K562 (cell line): ENCODE measurements at regions not wholly inside any gene's neighbourhood (a gene's known extent, or its start where the extent isn't known, plus 50 kb on each side); places are given as distances from the start of the nearest gene placed in this dataset.

Experiments
- ATAC-seq: fragments of 200-7000 bp; cut with Tn5 transposase; 3 replicates; pipeline ENCODE4 v1.9.1; 2020; ENCODE audit warnings: moderate library complexity
- BruUV-seq: library from RNA; stranded (reverse); fragments of 400-500 nt; replicated peaks from 2 replicates; lab custom pipeline; 2021; lab: Mats Ljungman, UMichigan
- CTCF ChIA-PET: fragments of 300-600 bp; formaldehyde crosslinking; extraction: SDS; loops from one replicate; lab custom pipeline; 2021; ENCODE audit warnings: low intra/inter-chr PET ratio; lab: Yijun Ruan, JAX
- POLR2A ChIA-PET: fragments of 300-600, 350-650 bp; sonication (Branson Sonifier 250); formaldehyde crosslinking; extraction: SDS; loops from one replicate; lab custom pipeline; 2021; ENCODE audit warnings: antibody characterized with exemption, inconsistent platforms; lab: Yijun Ruan, JAX
- DNase-seq, 4 experiments: peaks; one replicate each; pipeline versions ENCODE4 v3.0.0 to v3.0.0-alpha.2; 2011 to 2018; ENCODE audit warnings: low spot score in 3 of 4, mixed read lengths in 3 of 4; ENCODE audit errors: extremely low read depth in 1 of 4
- FAIRE-seq: peaks from 2 replicates; lab custom pipeline; 2011; peaks lifted over from hg19 to GRCh38; lab: Jason Lieb, UNC
- H2AFZ ChIP-seq: 2 replicates; pipeline ENCODE4 v1.6.0; 2011; ENCODE audit warnings: low read depth, low read length, control low read depth, inconsistent platforms
- H3K27ac ChIP-seq: fragments of 200-600 bp; 3 replicates; pipeline ENCODE4 v1.8.0; 2011; ENCODE audit warnings: low read depth, mild to moderate bottlenecking, control low read depth, inconsistent platforms, low read length, moderate library complexity, mixed read lengths; ENCODE audit errors: extremely low read depth
- H3K27me3 ChIP-seq, 2 experiments: fragments of 300-600 bp in 1 of 2; 2 replicates in 1 of 2; 3 replicates in 1 of 2; pipeline versions ENCODE4 v1.6.0 to v1.8.0; 2011; ENCODE audit warnings: inconsistent platforms in 2 of 2, low read length in 2 of 2, mild to moderate bottlenecking in 1 of 2, mixed read lengths in 1 of 2, moderate library complexity in 1 of 2; ENCODE audit not compliant: control insufficient read depth in 2 of 2, insufficient read depth in 2 of 2
- H3K36me3 ChIP-seq: fragments of 300-600 bp; 3 replicates; pipeline ENCODE4 v1.8.0; 2011; ENCODE audit warnings: mild to moderate bottlenecking, low read length, inconsistent platforms; ENCODE audit not compliant: control insufficient read depth, insufficient read depth
- H3K4me1 ChIP-seq, 2 experiments: fragments of 200-600 bp in 1 of 2; replicated peaks in 1 of 2; 2 replicates in 1 of 2; 3 replicates in 1 of 2; pipeline versions ENCODE4 v1.5.1 to v1.8.0; 2011; ENCODE audit warnings: inconsistent platforms in 2 of 2, low read length in 2 of 2, mild to moderate bottlenecking in 1 of 2, mixed read lengths in 1 of 2, moderate library complexity in 1 of 2; ENCODE audit not compliant: control insufficient read depth in 2 of 2, insufficient read depth in 2 of 2
- H3K4me2 ChIP-seq: 2 replicates; pipeline ENCODE4 v1.6.1; 2011; ENCODE audit warnings: low read length, control low read depth, inconsistent platforms, mixed read lengths; ENCODE audit not compliant: insufficient read depth
- H3K4me3 ChIP-seq: fragments of 200-600 bp; sonication (generic), shearing (Covaris generic); 2 replicates; pipeline ENCODE4 v1.5.1; 2016; ENCODE audit warnings: control low read depth, inconsistent platforms
- H3K79me2 ChIP-seq: fragments of 200-600 bp; 3 replicates; pipeline ENCODE4 v1.8.0; 2011; ENCODE audit warnings: low read length, inconsistent platforms; ENCODE audit not compliant: control insufficient read depth, insufficient read depth
- H3K9ac ChIP-seq, 2 experiments: 2 replicates each; pipeline versions ENCODE4 v1.6.0 to v1.6.1; 2011; ENCODE audit warnings: low read depth in 2 of 2, low read length in 2 of 2, control low read depth in 1 of 2, inconsistent platforms in 1 of 2, mild to moderate bottlenecking in 1 of 2, mixed read lengths in 1 of 2; ENCODE audit not compliant: insufficient read depth in 1 of 2
- H3K9me1 ChIP-seq: one replicate; pipeline ENCODE4 v1.6.0; 2011; ENCODE audit warnings: inconsistent platforms, mild to moderate bottlenecking, low read length, moderate library complexity; ENCODE audit not compliant: control insufficient read depth, insufficient read depth
- H3K9me3 ChIP-seq: replicated peaks from 2 replicates; pipeline ENCODE4 v1.5.1; 2011; ENCODE audit warnings: low read depth, low read length, inconsistent platforms; ENCODE audit not compliant: control insufficient read depth, insufficient read depth
- H4K20me1 ChIP-seq: replicated peaks from 2 replicates; pipeline ENCODE4 v1.6.1; 2011; ENCODE audit warnings: low read length, inconsistent platforms, mixed read lengths; ENCODE audit not compliant: control insufficient read depth, insufficient read depth
- CBFA2T3 ChIP-seq: fragments of 450-650 bp; IDR thresholded peaks from 2 replicates; pipeline ENCODE4 v1.6.1; 2017
- ETS2 ChIP-seq: IDR thresholded peaks from 2 replicates; pipeline ENCODE4 v1.6.1; 2016; ENCODE audit warnings: borderline replicate concordance, missing genetic modification characterization, mild to moderate bottlenecking, moderate library complexity, missing compliant biosample characterization; ENCODE audit not compliant: poor library complexity, severe bottlenecking
- SMARCB1 ChIP-seq: IDR thresholded peaks from 2 replicates; pipeline ENCODE4 v1.6.1; 2011; ENCODE audit warnings: improper control_type of control experiment, low read depth; ENCODE audit not compliant: insufficient read length
- SP1 ChIP-seq: sonication (generic); formaldehyde crosslinking; IDR thresholded peaks from 2 replicates; pipeline ENCODE4 v1.8.1; 2022; ENCODE audit warnings: mild to moderate bottlenecking, missing genetic modification reagents
- TRIM28 ChIP-seq: fragments of 450-650 bp; IDR thresholded peaks from 2 replicates; pipeline ENCODE4 v1.6.1; 2017
- ZFPM2 ChIP-seq: fragments of 250-450 bp; sonication (Bioruptor Pico); IDR thresholded peaks from 2 replicates; pipeline ENCODE4 v1.5.1; 2022; ENCODE audit warnings: mild to moderate bottlenecking
- ZNF124 ChIP-seq: sonication (generic); formaldehyde crosslinking; IDR thresholded peaks from 2 replicates; pipeline ENCODE4 v1.8.1; 2022; ENCODE audit warnings: missing genetic modification reagents
- WGBS: fragments of 100-300 bp; shearing (Covaris generic); methylation state at CpG from one replicate; pipeline ENCODE4 v1.1.6; 2016; ENCODE audit warnings: low coverage, mixed read lengths; ENCODE audit not compliant: insufficient coverage; ENCODE audit errors: missing lambda C conversion rate; 5-methylcytosine and 5-hydroxymethylcytosine counted together
- in situ Hi-C: fragments of 300-500 bp; cut with MboI; formaldehyde crosslinking; loops from 4 replicates; pipeline ENCODE4 v1.15.0; 2018; ENCODE audit warnings: inconsistent platforms, mixed read lengths
- intact Hi-C: fragments of 100-400 bp; cut with micrococcal nuclease; formaldehyde crosslinking; loops from 2 replicates; pipeline ENCODE4 v1.14.2; 2022
- TF ChIP-seq, protein P1 (sequence below): fragments of 250-450 bp; sonication (Bioruptor Pico); IDR thresholded peaks from 2 replicates; pipeline ENCODE4 v1.4.0; 2020; ENCODE audit warnings: mild to moderate bottlenecking, moderate library complexity
- TF ChIP-seq, protein P2 (sequence below): sonication (generic); formaldehyde crosslinking; IDR thresholded peaks from 2 replicates; pipeline ENCODE4 v1.8.0; 2023; ENCODE audit warnings: missing genetic modification reagents, mild to moderate bottlenecking, borderline replicate concordance

DNA sequence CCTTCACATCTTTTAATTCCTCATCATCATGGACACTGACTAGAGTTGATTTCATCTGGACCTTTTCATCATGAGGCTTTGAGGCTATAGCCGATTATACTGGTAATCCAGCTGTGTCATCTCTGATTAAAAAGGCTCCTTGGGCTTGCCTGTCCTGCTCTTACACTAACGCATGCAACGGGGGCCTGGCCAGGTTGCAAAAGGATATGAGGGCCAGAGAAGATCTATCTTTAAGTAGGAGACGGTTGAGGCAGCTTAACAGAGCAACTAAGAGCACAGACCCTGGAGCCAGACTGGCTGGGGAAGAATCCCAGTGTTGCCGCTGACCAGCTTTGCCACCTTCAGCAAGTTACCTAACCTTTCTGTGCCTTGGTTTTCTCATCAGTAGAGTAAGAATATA lies 211.5 kb downstream of the PTEN start (continued):
- TF ChIP-seq ZNF124 = no peak
- no peak for TF ChIP-seq ZFPM2 (CRISPR knock-in tag)
- TF ChIP-seq SMARCB1 = no peak
- TF ChIP-seq CBFA2T3 = no peak
- no peak for TF ChIP-seq TRIM28
- no peak for TF ChIP-seq SP1 (CRISPR knock-in tag)
- TF ChIP-seq, protein P1, sequence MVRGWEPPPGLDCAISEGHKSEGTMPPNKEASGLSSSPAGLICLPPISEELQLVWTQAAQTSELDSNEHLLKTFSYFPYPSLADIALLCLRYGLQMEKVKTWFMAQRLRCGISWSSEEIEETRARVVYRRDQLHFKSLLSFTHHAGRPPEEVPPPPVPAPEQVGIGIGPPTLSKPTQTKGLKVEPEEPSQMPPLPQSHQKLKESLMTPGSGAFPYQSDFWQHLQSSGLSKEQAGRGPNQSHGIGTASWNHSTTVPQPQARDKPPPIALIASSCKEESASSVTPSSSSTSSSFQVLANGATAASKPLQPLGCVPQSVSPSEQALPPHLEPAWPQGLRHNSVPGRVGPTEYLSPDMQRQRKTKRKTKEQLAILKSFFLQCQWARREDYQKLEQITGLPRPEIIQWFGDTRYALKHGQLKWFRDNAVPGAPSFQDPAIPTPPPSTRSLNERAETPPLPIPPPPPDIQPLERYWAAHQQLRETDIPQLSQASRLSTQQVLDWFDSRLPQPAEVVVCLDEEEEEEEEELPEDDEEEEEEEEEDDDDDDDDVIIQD (CRISPR knock-in tag) = no peak
- no peak for TF ChIP-seq ETS2 (tag)
- TF ChIP-seq, all 486 proteins: peak for 0

DNA sequence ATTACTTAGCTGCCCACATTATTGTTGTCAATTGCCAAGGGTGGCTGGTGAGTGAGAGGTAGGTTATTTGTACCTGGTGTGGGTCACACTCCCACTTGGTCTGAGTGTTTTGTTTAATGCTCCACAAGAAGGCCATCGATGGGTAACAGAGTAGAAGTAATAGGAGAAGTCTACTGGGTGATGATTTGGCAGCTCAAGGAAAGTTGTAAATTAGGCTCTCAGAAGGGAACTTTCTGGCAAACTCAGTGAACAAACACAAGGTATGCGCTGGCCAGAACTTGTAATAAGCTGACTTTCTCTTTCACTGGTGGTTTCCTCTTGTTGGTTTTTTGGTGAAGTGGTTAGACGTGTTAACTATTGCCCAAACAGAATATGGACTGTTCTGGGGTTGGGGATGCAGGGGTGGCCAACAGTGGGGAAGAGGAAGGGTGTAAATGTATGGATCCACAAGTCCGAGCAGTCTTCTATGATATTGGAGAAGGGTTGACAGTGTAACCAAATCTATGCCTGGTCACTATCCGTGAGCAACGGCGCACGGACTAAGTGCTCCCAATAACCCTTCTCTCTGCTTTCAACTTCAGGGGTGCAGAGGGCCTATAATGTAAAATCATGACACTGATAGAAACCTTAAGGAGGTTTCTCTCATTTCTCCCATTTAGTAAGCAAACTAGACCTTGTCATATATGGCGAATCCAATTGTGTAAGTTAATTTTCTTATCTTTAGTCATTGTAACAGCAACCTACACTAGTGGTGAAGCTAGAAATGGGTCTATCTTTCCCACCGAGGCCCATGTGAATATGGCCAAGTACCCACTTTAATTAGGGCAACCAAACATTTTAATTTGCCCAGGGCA lies 212.8 kb downstream of the PTEN start:
- POLR2A ChIA-PET = no interaction called here
- Histone ChIP-seq H3K9ac (no peak overlapping the region), H3K4me2 (no peak overlapping the region), H3K79me2 (no peaks in the 10 kb centered on the region), H3K27ac (no peak overlapping the region), H3K4me1 (no peaks in the 10 kb centered on the region; a peak in 1 of 5 replicates), H3K27me3 (peaks cover 0 to 9% of the 10 kb centered on the region in 2 experiments; a peak in 2 of 5 replicates), H3K9me3 (no peaks in the 10 kb centered on the region), H4K20me1 (no peaks in the 10 kb centered on the region), H3K4me3 (no peak overlapping the region), H2AFZ (no peak overlapping the region), H3K36me3 (no peaks in the 10 kb centered on the region), H3K9me1 (no peaks in the 10 kb centered on the region)
- no TSS peak for BruUV-seq
- DNase-seq (no peak), FAIRE-seq (no peak), ATAC-seq (no peak)
- intact Hi-C loops (no loop called here), in situ Hi-C loops (loop anchor here (25.0 kb wide), 1 partner anchor 214 kb away; the partner anchor contains the start of genes KLLN and PTEN)
- TF ChIP-seq, protein P2, sequence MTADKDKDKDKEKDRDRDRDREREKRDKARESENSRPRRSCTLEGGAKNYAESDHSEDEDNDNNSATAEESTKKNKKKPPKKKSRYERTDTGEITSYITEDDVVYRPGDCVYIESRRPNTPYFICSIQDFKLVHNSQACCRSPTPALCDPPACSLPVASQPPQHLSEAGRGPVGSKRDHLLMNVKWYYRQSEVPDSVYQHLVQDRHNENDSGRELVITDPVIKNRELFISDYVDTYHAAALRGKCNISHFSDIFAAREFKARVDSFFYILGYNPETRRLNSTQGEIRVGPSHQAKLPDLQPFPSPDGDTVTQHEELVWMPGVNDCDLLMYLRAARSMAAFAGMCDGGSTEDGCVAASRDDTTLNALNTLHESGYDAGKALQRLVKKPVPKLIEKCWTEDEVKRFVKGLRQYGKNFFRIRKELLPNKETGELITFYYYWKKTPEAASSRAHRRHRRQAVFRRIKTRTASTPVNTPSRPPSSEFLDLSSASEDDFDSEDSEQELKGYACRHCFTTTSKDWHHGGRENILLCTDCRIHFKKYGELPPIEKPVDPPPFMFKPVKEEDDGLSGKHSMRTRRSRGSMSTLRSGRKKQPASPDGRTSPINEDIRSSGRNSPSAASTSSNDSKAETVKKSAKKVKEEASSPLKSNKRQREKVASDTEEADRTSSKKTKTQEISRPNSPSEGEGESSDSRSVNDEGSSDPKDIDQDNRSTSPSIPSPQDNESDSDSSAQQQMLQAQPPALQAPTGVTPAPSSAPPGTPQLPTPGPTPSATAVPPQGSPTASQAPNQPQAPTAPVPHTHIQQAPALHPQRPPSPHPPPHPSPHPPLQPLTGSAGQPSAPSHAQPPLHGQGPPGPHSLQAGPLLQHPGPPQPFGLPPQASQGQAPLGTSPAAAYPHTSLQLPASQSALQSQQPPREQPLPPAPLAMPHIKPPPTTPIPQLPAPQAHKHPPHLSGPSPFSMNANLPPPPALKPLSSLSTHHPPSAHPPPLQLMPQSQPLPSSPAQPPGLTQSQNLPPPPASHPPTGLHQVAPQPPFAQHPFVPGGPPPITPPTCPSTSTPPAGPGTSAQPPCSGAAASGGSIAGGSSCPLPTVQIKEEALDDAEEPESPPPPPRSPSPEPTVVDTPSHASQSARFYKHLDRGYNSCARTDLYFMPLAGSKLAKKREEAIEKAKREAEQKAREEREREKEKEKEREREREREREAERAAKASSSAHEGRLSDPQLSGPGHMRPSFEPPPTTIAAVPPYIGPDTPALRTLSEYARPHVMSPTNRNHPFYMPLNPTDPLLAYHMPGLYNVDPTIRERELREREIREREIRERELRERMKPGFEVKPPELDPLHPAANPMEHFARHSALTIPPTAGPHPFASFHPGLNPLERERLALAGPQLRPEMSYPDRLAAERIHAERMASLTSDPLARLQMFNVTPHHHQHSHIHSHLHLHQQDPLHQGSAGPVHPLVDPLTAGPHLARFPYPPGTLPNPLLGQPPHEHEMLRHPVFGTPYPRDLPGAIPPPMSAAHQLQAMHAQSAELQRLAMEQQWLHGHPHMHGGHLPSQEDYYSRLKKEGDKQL (CRISPR knock-in tag) = no peak
- WGBS = 19% methylated on average over 10 of the region's 10 CpGs
- CTCF ChIA-PET = no interaction called here
